HG03108 (cell line): ENCODE measurements at regions not wholly inside any gene's neighbourhood (a gene's known extent, or its start where the extent isn't known, plus 50 kb on each side); places are given as distances from the start of the nearest gene placed in this dataset.

ENCODE experiments used
- ATAC-seq: cut with Tn5 transposase; IDR thresholded peaks from one replicate; pipeline ENCODE4 v1.9.1; 2021; ENCODE audit warnings: moderate library complexity; ENCODE audit not compliant: unreplicated experiment

DNA sequence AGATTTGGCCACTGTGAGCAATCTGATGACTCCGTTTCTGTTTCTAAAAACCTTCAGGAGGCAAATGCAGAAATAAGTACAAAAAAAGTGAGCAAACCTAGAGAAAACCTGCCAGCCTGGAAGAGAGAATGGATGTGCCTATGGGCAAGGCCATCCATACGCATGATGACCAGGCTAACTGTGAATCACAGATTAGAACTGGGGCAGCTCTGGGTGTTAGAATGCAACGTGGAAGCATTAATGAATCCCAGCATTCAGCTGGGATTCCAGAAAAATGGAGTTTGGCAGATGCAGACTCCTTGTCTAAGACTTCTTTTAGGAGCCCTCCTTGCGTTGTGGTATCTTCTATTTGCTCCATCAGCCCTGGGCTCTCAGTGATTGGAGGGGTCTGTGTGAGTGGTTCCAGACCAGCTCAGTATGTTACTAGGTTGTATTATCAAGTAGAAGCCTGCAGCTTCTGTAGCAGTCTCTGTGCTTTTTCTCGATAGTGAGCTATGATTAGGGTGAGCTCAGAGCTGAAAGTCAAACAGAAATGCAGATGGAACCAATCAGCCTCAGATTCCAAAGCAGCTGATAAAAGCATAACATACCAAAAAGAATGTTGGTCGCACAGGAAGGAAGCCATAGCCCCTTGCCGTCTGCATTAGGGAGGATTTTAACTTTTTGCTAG is 154.0 kb downstream of the PSMG1 start:
- no peak for ATAC-seq

DNA sequence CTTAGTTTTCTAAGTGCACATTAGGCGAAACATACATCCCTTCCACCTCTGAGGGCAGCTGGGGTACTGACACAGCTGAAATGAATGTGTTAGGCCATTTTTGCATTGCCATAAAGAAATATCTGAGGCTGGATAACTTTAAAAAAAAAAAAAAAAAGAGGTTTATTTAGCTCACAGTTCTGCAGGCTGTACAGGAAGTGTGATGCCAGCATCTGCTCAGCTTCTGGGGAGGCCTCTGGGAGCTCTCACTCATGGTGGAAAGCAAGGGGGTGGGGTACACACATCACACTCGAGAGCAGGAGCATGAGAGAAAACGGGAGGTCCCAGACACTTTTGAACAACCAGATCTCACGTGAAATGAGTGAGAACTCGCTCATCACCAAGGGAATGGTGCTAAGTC is 158.1 kb downstream of the PSMG1 start:
- no peak for ATAC-seq

DNA sequence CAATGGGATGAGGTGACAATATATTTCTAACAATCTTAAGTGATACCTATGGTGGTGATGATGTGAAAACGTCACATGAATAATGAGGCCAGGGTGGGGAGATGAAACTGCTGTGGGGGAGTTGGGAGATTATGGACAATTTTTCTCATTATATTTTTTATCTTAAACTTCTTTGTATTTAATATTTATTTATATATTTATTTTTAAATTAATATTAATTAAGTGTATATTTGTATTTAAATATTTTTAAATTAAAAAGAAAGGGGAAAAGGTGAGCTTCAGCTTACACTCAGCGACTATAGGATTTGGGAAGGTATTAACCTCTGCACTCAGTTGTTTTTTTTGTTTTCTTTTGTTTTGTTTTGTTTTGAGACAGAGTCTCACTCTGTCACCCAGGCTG is 158.7 kb downstream of the PSMG1 start:
- ATAC-seq = no peak

DNA sequence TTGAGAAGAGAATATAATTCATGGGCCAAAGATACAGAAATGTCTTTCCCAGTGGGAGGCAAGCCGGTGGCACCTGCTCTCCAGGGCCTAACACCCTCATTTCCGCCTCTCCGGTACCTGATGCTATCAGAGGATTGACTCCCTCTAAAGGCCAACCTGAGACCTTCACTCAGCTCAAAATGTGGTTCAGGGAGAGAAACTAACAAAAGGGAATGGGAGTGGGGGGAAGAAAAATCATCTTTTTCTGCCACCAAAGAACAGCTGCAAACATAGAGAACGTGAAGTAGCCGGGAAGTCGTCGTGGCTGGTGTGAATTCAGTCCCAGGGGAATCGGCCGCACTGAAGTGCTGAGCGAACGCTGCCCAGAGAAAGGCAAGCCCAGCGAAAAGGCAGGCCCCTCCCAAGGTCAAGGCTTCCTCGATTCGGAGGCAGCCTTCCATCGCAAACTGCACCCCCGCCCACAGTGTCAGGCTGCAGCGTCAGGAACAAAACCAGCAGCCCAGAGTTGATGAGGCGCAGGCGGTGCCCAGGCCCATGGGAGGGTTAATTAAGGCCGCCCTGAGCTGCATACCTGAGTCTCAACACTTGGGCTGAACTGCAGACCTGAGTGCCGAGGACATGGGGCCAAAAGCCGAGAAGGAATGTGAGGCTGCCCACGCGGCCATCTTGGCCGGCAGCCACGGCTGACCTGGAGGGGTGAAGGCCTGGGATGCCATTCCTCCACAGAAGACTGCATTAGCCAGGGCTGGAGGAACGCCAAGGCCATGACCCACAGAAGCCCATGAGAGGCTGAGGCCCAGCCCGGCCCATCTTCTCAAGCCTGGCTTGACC is 160.2 kb downstream of the PSMG1 start:
- no peak for ATAC-seq

DNA sequence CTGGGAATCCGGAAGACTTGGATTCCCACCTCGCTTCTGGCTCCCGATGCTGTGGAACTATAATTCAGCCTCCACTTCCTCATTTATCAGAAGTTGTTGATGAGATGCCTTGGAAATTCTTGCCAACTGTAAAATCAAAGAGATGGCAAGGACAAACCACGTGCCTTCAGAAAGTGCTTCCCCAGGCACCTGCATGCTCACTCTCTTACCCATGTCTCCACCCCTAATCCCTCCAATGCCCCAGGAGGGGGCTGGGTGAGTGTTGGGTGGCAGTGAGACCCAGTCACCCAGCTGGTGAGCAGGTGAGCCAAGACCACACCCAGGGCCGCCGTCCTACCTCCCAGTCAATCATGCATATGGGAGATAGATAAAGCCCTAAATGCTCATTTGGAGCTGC is 160.8 kb downstream of the PSMG1 start:
- ATAC-seq = no peak

DNA sequence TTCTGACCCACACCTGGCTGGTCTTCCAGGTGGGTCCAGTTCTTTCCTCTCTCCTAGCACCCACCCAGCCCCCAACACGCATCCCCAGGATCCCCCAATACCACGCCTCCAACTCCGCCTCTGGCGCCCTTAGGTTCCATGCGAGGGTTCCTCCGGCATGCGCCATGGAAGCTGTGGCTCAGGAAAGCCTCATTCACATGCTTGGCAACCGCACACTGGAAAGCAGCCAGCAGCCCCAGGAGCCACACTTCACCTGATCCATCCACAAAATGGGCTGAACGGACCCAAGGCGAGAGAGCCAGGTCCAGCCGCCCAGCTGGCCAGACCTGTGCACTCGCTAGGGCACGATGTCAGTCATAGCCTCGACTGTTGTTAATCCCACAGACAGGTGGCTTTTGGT is 161.2 kb downstream of the PSMG1 start:
- ATAC-seq = no peak

DNA sequence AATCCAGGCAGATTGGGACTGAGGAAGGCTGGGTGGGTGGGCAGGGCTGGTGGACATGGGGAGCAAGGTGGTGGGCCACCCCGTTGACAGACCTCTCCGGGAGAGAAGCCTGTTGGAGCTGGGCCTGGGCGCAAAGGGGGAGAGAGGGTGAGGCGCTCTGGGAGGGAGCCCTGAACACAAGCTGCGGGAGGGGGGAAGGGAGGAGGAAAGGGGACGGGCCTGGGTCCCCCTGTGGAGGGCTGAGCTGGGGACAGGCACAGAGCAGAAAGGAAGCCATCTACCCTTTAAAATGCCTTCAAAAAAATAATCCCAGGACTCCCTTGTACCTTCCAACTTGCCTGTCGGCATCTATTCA is 161.8 kb downstream of the PSMG1 start:
- no peak for ATAC-seq

DNA sequence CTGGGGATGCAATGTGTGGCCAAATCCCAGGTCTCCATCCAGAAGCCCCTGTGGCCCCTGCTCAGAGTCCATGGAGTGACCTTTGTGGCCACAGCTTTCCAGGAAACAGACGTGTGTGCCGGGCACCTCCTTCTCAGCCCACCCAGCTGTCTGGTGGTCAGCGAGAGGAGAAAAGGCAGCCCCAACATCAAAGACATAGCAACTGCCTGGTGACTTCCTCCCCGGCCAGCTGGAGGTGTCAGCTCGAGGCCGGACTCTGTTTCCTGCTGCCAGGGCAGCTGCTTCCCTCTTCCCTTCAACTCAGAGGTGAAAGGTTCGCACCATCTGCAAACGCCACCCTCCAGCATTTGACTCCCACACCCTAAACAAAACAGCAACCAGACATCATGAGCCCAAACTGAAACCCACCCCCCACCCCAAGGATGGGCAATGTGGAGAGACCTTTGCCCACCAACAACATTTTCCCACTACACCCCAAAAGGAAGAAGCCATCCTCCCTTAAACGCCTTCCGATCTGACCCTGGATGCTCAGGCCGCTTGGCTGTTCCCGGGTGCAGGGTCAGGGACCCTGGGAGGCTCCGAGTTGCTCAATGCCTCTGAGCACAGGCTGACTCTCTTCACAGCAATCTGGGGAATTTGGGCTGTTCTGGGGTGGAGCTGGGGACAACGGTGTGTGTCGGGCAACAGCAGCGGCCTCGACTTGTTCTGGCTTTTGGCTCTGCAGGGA is 162.3 kb downstream of the PSMG1 start:
- no peak for ATAC-seq

DNA sequence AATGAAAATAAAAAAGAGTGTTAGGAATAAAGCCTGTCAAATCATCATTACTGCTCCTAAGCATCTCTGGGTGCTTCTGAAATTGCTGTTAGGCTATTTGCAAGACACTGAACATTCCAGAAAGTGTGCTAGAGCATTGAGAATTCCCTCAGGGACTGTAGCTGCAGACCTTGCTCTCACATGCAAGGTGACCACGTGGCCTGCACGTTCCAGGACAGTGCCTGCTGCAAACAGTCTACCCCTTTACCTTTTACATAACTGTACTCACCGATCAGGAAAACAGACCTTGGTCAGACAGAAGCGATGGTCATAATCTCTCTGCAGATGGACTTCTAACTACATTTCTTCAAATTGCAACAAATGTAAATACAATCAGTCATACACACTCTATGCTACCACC is 164.5 kb downstream of the PSMG1 start:
- ATAC-seq = no peak

DNA sequence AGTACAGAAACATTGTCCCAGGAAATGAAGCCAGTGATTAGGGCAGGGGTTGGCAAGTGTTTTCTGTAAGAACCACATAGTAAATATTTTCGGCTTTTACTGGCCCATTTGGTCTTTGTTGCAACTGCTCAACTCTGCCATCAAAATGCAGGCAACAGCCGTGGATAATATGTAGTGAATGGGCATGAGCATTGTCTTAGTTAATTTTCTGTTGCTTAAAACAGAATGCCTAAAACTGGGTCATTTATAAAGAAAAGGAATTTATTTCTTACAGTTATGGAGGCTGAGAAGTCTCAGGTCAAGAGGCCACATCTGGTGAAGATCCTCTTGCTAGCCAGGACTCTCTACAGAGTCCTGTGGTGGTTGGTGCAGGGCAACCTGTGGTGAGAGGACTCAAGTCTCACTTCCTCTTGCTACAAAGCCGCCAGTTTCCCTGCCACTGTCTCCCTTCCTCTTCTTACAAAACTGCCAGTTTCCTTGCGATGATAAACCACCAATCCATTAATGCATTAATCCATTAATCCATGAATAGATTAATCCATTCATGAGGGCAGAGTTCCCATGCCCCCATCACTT is 166.4 kb downstream of the PSMG1 start:
- peak; percentile 93 for ATAC-seq

DNA sequence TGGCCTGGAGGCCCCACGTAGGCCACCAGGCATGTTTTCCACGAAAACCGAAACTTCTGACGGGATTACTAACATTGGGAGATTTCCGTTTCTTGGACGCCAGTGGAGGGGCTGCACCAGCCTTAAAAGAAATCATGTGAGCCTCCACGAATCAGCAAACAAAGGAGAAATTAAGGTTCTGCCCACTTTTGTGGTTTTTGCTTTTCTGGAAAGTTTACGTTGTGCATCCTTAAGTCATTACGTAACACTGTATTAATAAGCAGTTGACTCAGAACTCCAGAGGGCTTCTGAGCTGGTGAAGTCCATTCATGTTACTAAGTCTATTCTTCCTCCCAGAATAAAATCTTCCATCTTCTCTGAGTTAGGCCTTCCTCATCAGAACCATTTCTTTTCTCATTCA is 168.5 kb downstream of the PSMG1 start:
- ATAC-seq = no peak

DNA sequence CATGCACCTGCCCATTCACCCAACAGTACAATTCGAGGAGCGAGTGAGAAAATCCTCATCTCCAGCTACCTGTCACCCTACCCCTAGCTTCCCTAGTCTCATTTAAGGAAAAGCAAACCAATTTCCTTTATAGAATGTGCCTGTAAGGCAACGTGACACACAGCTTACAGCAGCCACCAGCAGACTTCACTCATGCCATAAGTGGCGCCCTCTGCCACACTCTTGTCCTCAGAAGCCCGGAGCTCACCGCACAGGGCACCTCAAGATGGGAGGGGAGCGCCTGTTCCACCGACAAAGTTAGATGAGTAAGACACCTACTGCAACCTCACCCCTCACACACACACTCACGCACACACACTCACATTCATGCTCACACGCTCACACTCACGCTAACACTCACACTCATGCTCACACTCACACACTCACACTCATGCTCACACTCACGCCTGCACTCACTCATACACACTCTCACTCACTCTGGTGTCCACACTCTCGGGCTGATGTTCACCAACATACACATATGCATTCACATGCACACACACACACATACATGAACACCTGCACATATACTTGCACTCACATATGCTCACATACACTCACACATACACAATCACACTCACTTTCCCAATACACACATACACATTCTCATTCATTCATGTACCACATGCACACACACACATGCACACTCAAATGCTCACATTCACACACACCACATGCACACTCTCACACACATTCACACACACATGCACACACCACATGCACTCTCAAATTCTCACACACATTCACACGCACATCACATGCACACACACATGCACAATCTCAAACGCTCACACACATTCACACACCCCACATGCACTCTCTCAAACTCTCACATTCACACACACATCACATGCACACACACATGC is 170.7 kb downstream of the PSMG1 start:
- no peak for ATAC-seq

DNA sequence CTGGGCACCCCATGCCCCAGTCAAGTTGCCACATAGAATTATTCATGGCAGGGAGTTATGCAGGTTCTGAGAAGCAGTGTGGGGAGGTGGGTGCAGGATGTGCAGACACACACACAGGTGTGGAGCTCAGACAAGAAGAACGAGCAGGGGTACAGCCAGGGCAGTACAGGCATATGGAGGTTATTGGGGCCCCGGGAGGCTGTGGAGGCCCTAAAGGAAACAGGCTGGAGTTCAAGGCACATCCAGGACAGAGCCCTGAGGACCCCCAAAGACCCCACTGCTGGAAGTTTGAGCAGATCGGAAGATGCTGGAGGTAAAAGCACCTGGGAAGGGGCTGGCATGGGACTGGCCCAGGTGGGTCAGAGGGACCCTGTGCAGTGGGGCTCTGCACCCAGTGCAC is 171.3 kb downstream of the PSMG1 start:
- no peak for ATAC-seq

DNA sequence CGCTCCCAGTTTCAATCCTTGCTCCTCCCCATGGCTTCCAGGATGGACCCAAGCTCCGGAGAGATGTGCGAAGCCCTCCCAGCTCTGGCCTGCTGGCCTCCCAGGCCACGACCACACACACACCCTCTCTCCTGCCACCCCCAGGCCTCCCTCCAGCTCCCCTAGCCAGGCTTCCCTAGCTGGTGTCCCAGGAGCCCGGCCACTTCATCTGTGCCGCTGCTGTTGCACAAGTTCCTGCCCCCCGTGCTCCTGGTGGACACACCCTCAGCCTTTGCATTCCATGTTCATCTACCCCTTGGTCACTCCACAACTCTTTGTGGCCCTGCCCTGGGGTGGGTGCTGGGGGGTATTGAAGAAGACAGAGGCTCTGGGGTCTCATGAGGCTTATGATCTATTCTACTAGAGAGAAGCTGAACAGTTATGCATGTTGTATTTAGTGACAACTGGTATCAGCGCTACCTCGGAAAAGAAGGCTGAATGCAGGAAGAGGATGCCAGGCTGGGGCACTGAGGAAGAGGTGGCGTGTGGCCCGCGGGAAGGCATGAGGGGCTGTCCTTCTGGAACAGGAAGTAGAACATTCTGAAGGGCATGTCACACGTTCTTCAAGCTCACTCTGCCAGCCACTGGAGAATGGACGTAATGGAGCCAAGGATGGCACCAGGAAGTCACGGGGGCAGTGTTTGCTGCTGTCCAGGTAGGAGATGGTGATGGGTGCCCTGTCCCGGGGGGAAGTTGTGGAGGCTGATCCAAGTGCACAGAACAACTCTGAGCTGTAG is 172.4 kb downstream of the PSMG1 start:
- ATAC-seq = no peak

DNA sequence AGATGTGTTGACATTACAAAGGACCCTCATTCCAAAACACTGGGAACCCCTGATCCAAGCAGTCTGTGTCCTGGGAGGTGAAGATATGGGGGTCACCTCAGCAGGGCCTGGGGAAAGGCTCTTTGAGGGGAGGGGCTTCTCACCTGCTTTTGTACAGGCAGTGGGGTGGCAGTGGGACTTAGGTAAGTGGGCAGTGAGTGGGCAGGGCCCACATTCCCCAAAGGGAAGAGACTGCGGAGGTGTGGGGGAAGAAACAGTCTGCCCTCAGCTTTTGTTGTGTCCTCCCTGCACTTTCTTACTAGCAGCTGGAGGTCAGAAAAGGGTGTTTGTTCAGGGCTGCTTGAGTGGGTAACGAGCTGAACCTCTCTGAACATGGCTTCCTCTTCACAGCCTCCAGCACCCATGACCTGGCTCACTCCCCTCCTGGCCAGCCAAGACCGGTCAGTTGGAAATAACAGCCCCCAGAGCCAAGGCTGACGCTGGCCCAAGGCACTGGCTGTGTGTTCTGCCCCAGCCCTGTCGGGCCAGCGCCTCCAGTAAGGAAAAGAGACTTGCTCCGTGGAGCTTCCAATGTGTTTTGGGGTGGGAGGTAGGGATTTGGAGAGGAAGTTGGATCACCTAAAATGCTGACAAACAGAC is 173.5 kb downstream of the PSMG1 start:
- ATAC-seq = no peak

DNA sequence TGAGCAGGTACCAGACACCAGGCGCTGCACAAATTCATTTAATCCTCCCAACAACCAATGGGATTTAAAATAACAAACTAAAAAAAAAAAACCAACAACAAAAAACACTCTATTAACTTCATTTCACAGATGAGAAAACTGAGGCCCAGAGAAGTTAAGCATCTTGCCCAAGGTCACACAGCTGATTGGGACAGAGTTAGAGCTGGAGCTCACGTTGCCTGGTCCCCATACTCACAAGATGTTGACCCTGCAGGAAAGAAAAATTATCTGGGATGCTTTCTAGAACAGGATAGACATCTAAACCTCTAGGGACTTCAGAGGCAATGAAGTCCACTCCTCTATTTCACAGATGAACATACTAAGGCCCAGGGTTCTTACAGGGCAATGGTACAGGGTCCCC is 175.3 kb downstream of the PSMG1 start:
- no peak for ATAC-seq

DNA sequence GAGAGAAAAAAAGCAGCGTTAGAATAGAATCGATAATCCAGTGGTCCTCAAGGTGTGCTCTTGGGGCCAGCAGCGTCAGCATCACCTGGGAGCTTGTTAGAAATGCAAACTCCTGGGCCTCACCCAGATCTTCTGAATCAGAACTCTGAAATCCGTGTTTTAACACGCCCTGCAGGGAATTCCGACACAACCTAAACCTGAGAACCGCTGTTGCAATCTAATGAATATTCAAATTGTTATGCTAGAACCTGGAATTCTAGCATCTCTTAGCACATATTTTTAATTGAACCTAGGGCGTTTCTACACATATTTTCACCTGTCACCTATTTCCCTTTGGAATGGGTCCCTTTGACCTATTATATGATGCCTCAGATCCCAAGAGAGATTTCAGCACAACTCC is 175.7 kb downstream of the PSMG1 start:
- ATAC-seq = no peak

DNA sequence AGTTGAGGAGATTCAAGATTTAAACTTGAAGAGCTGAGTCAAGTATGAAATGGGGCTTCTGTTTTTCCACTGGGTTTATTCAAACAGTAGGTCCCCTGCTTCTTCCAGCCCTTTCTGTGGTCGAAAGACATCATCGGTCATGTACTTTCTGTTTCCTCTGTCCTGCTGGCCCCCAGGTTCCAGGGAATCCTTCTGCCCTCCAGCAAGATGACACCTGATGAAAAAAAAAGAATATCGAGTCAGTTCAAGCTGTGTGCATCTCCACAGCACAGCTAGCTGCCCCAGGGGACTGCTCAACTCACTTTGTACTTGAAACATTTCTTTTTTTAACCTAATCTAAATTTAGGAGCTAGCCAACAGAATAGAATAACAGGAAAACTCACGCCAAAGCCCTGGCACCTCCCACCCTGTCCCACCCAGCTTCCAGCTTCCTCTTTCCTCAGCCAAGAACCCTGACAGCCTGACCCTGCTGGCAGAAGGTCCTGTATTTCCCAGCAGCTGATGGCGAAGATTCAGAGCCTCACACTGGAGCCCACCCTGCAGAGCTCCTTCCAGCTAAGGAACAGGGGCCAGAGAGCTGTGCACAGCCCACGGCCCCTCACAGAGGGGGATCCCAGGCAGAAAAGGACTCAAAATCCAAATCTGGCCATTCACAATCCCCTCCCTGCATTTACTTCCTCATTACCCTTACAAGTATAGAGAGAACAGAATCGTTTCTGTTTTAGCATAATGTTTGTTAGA is 176.5 kb downstream of the PSMG1 start:
- no peak for ATAC-seq

DNA sequence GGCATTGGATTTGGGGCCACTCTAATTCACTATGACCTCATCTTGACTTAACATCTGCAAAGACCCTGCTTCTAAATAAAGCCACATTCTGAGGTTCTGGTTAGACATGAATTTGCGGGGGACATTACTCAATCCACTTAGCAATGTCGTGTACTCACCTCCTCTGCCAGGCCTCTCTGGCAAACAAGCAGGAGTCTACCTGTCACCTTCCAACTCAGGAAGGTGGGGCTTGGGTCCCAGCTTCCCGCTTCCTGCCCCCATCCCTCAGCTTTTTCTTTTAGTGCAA is 177.8 kb downstream of the PSMG1 start:
- ATAC-seq = no peak
